NCI-H1930 (cell line): ENCODE measurements at regions not wholly inside any gene's neighbourhood (a gene's known extent, or its start where the extent isn't known, plus 50 kb on each side); places are given as distances from the start of the nearest gene placed in this dataset.

Source experiments
- DNase-seq, 2 experiments: peaks; one replicate each; lab custom pipeline; 2025; lab: John Stamatoyannopoulos, UW

DNA sequence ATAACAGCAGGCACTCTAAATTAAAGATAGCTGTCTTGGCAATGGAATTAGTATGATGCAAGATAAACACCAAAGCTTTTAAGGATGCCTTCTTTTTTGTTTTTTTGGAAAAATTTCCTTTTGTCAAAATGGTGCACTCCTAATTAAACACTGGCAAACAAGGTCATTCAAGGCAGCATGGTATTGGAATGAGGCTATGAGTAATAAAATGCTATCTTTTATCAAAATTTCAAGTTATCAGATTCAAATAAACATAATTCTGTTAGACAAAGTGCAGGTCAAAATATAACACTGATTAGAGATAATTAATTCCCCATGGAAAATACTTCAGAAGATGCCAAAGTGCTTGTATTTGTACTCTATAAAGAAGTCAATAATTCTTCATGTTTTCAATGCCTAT lies 514.1 kb downstream of the TENT5A start:
- DNase-seq = no peak

DNA sequence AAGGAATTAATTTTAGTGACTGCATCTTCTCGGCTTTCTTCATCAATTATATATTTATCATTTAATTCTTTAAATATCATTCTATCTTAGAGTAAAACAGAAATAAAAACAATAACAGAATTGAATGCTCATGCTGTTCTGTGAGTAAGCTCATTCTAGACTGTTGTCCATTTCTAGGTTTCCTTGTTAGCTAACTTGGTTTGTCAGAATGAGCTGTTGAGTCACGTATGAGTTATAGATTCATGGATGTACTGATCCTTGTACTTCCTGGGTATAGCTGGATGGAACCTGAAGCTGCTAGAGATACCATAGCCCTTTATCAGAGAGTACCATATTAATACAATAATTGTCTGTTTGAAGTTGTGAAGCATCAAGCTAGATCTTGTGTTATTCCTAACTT lies 515.3 kb downstream of the TENT5A start:
- no peak for DNase-seq

DNA sequence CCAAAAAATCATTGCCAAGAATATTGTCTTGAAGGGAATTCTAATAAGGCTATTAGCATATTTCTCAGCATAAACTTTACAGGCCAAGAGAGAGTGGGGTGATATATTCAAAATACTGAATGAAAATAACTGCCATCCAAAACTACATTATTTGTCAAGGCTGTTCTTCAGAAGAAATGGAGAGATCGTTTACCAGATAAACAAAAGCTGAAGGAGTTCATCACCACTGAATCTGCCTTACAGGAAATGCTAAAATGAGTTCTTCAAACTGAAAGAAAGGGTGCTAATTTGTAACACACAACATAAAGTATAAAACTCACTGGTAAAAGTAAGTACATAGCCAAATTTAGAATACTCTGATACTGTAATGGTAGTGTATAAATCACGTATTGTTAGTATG lies 517.0 kb downstream of the TENT5A start:
- no peak for DNase-seq

DNA sequence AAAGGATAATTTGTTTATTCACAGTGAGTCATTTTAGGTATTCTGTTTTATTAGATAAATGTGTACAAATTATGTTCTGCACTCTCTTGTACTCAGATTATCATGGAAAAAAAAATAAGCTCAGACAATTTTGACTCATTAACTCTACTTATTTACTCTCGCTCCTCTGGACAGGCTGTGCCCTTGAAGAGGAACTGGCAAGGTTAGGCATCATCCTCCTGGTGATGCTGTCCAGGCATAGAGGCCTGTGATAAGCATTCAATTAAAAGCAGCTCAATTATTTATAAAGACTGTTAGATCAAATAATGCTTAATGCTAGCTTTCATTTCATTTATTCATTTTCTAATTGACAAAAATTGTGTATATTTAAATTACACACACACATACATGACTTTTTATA lies 518.5 kb downstream of the TENT5A start:
- DNase-seq = no peak

- no peak for DNase-seq
These were observed 523.4 kb downstream of the TENT5A start for GRCh38 chr6:81228912-81229555.

DNA sequence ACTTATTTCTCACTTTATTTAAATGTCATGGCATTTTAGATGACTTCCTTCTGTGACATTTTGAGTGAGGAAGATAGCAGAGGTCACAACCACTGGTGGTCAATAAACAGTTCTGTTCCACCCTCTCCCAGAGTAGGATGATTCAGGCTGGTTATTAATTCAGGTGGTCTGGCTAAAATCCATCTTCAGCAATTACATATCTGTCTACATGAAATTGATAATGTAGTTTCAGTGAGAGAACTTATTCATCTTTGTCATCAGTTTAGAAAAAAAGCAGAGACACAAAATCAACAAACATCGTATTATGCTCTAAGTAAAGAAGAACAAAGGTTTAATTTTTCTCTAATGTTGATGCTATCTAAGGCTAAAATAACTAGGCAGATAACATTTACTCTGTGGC lies 525.5 kb downstream of the TENT5A start:
- DNase-seq = no peak

DNA sequence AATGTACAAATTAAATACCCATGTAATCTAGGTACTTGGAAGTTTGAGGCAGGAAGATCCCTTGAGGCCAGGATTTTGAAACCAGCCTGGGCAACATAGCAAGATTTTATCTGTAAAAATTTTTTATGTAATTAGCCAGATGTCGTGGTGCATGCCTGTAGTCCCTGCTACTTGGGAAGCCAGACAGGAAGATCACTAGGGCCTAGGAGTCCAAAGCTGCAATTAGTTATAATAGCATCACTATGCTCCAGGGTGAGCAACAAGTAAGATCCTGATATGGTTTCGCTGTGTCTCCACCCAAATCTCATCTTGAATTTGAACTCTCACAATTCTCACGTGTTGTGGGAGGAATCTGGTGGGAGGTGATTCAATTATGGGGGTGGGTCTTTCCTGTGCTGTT lies 535.8 kb downstream of the TENT5A start:
- DNase-seq = no peak

- no peak for DNase-seq
These were observed 537.4 kb downstream of the TENT5A start for GRCh38 chr6:81215092-81215432.

DNA sequence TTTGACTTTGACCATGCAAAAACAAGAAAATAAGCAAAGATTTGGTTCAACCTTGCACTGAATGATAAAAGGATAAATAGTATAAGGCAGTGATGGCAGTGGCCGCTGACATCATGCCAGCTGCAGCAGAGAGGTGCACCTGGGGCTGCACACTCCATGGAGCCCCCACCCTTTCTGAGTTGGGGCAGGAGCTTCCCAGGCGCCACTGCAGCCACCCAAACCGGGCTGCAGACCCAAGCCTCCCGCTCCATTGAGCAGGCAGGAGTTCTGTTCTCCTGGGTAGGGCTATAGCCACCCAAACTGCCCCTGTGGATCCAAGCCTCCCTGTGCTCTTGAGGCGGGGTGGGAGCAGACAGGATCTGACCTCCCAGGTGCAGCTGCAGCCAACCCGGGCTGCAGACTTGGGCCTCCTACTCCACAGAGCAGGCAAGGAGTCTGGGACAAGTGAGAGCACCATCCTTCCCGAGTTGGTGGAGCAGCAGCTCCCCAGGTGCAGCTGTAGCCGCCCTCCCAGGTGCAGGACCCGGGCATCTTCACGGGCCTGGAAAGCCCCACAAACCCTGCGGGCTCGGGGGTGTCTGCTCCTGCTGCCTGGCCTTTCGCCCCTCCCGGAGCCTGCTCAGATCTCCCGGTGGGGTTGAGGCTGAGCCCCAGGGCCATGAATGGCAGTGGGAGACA lies 537.9 kb downstream of the TENT5A start:
- DNase-seq = no peak

DNA sequence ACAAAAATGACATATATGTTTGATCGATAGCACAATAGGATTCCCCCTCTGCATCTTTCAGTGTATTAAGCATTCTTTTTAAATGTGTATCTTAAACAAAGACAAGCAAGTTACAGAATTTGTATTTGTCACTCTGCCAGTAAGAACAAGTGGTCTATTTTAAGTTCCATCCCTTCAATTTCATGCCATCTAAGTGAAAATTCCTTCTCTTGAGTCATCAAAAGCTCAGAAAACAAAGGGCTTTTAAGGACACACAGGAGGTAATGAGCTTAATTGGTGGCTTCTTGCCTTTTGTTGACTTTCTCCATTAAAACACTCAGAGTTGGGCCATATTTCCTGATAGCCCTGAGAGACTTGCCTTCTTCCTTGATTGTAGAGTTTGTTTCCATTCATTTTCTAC lies 547.8 kb downstream of the TENT5A start:
- DNase-seq = no peak

- DNase-seq = no peak
These were observed 558.1 kb downstream of the TENT5A start for GRCh38 chr6:81194374-81194773.

GRCh38 chr6:81172056-81172740 lies 580.3 kb downstream of the TENT5A start:
- DNase-seq = no peak

DNA sequence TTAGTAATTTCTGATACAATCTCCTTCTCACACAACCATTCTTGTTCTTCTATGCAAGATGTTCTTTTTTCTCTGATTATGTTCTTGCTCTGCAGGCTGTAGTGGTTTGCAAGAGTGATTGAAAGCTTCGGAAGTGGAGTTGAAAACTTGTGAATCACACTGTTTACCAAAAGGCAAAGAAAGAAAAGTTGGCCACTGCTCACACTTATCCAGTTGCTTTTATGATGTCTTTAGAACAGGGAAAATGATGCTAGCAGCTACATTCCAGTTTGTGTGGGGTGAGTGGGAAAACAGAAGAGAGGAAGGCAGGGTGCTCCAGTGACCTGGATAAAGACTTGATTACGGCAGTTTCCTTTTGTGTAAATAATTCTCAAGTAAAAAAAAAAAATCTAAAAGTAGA lies 583.3 kb downstream of the TENT5A start:
- DNase-seq = no peak

DNA sequence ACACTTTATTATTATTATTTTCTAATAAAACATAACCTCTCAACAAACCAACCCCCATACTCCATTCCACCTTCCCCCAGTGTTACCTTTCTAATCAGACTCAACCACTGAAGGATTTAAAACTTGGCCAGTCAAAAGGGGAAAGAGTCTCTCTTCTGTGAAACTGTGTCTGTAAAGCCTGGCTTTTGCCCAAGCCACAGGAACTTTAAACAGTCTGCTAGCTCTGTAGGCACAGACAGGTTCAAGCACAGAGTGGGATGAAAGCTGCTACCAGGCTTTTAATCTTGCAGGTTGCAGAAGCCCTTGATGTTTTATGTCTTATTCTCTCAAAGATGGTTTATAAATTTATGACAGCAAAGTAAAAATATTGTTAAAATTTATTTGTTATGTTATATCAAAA lies 585.7 kb downstream of the TENT5A start:
- DNase-seq = no peak

- DNase-seq = no peak
These were observed 593.5 kb downstream of the TENT5A start for GRCh38 chr6:81158956-81159355.

DNA sequence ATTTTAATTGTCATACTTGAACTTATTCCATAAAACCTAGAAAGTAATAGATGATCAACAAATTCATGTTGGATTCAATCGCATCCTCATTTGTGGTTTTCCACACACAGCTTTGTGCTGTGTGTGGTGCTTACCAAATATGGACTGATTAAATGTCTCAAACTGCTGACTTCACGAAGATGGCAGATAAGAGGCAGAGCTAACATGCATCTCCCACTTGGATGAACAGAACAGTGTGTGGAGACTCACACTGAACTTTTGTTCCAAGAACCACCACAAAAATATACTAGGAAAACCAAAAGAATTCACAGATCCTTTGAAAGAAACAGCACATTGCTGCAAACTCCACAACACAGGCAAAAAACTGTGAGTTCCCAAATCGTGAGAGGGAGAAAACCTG lies 603.7 kb downstream of the TENT5A start:
- DNase-seq = no peak

- no peak for DNase-seq
These were observed 607.0 kb downstream of the TENT5A start for GRCh38 chr6:81145506-81145905.

DNA sequence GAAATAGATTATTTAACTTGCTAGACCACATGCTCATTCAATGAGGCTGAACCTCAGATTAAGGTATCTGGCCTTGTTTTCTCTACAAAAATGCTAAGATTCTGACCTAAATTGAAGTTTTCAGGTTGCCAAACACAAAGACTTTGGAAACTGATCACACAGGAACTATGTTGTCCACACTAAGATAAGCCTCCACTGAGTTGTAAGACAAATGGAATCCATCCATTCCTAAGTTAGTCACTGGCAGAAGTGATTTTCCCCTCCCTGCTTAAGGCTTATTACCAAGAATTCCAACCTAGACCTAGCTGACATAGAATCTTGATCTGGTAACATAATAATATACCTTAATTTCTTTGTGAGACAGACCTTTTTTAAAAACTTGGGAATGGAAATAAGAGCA lies 608.1 kb downstream of the TENT5A start:
- DNase-seq = no peak

GRCh38 chr6:81138236-81138635 lies 614.2 kb downstream of the TENT5A start:
- no peak for DNase-seq

- DNase-seq = no peak
These were observed 621.5 kb downstream of the TENT5A start for GRCh38 chr6:81130969-81131368.

- no peak for DNase-seq
These were observed 622.4 kb downstream of the TENT5A start for GRCh38 chr6:81130061-81130460.

DNA sequence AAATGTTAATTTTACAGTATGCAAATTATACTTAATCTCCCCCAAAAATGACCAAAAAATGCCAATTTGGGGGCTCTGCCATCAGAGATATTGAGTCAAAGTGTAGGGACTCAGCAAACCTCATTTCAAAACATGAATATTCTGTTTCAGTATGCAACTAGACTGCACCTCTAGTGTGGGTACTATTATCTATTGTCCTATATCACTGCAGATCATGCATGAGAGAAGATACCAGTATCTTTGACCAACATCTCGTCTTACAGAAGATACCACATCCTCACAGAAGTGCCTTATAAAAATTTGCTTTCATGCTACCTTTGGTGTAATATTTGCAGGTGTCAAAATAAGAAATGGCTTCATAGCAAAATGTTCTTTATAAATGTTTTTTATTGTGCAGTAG lies 623.8 kb downstream of the TENT5A start:
- DNase-seq = no peak

GRCh38 chr6:81126150-81126549 lies 626.3 kb downstream of the TENT5A start:
- no peak for DNase-seq

- DNase-seq = no peak
These were observed 632.2 kb downstream of the TENT5A start for GRCh38 chr6:81120280-81120679.
